Natural killer cell treated with Interleukin-12 subunit alpha and Interleukin-12 subunit beta and Interleukin-15 and Interleukin-18, amount 100 ng/mL, for 72 hours (primary cell): ENCODE measurements at regions not wholly inside any gene's neighbourhood (a gene's known extent, or its start where the extent isn't known, plus 50 kb on each side); places are given as distances from the start of the nearest gene placed in this dataset.

ENCODE experiments used
- ATAC-seq, 2 donors: fragments of 150-1000 bp; cut with Tn5 transposase in 1 of 2; sonication (Bioruptor Pico), chemical (Tn5 transposase) in 1 of 2; 2 replicates each; pipeline ENCODE4 v1.10.0; 2021
- DNase-seq: peaks from one replicate; pipeline ENCODE4 v3.0.0; 2022; ENCODE audit warnings: low spot score
- H3K27ac Mint-ChIP-seq, 2 donors: 1 replicate in 1 of 2; 2 replicates in 1 of 2; pipeline ENCODE4 v1.8.0; 2022; ENCODE audit warnings: mixed read lengths in 2 of 2, mild to moderate bottlenecking in 1 of 2, moderate library complexity in 1 of 2
- H3K27me3 Mint-ChIP-seq, 2 donors: 1 replicate in 1 of 2; 2 replicates in 1 of 2; pipeline ENCODE4 v1.8.0; 2022; ENCODE audit warnings: mixed read lengths in 2 of 2
- H3K36me3 Mint-ChIP-seq: one replicate; pipeline ENCODE4 v1.8.0; 2022; ENCODE audit warnings: mixed read lengths
- H3K4me1 Mint-ChIP-seq, 2 donors: 1 replicate in 1 of 2; 2 replicates in 1 of 2; pipeline ENCODE4 v1.8.0; 2022; ENCODE audit warnings: low read depth in 2 of 2, mixed read lengths in 2 of 2, mild to moderate bottlenecking in 1 of 2
- H3K4me3 Mint-ChIP-seq: one replicate; pipeline ENCODE4 v1.8.0; 2022; ENCODE audit warnings: mixed read lengths
- H3K9me3 Mint-ChIP-seq: 2 replicates; pipeline ENCODE4 v1.8.0; 2022; ENCODE audit warnings: mixed read lengths

GRCh38 chr1:30609999-30610345 is 113.4 kb downstream of the MATN1 start:
- no peaks in the 10 kb centered on the region for H3K36me3 Mint-ChIP-seq
- no peak for ATAC-seq
- no peak overlapping the region for H3K4me3 Mint-ChIP-seq
- no peak overlapping the region for H3K27ac Mint-ChIP-seq
- H3K27me3 Mint-ChIP-seq, result peaks cover 31 to 44% of the 10 kb centered on the region in 2 donors
- no peaks in the 10 kb centered on the region for H3K9me3 Mint-ChIP-seq
- H3K4me1 Mint-ChIP-seq, result no peaks in the 10 kb centered on the region
- no peak for DNase-seq

- H3K4me3 Mint-ChIP-seq, result no peak overlapping the region
- ATAC-seq (no peak), DNase-seq (no peak)
- peaks cover 32 to 39% of the 10 kb centered on the region in 2 donors for H3K27me3 Mint-ChIP-seq
- H3K4me1 Mint-ChIP-seq, result no peaks in the 10 kb centered on the region
- H3K27ac Mint-ChIP-seq, result no peak overlapping the region
- no peaks in the 10 kb centered on the region for H3K36me3 Mint-ChIP-seq
- no peaks in the 10 kb centered on the region for H3K9me3 Mint-ChIP-seq
Observed at GRCh38 chr1:30609336-30609998, 113.9 kb downstream of the MATN1 start.

- ATAC-seq (no peak), DNase-seq (no peak)
- Mint-ChIP-seq H3K27ac (no peak overlapping the region), H3K4me1 (no peaks in the 10 kb centered on the region), H3K4me3 (no peak overlapping the region), H3K27me3 (peaks cover 29 to 38% of the 10 kb centered on the region in 2 donors), H3K36me3 (no peaks in the 10 kb centered on the region), H3K9me3 (no peaks in the 10 kb centered on the region)
Observed at GRCh38 chr1:30607723-30608122, 115.7 kb downstream of the MATN1 start.

- Mint-ChIP-seq H3K27ac (no peak overlapping the region), H3K4me1 (no peaks in the 10 kb centered on the region), H3K4me3 (no peak overlapping the region), H3K27me3 (peaks cover 28 to 32% of the 10 kb centered on the region in 2 donors), H3K36me3 (no peaks in the 10 kb centered on the region), H3K9me3 (no peaks in the 10 kb centered on the region)
- DNase-seq, result no peak
- ATAC-seq, result no peak
Observed at GRCh38 chr1:30606166-30606565, 117.2 kb downstream of the MATN1 start.

- Mint-ChIP-seq H3K27ac (no peak overlapping the region), H3K36me3 (no peaks in the 10 kb centered on the region), H3K4me3 (no peak overlapping the region), H3K27me3 (peaks cover 30 to 32% of the 10 kb centered on the region in 2 donors), H3K9me3 (no peaks in the 10 kb centered on the region), H3K4me1 (no peaks in the 10 kb centered on the region)
- no peak for DNase-seq
- ATAC-seq, result peak in 1 of 2 donors; percentile 28
Observed at GRCh38 chr1:30605441-30605920, 117.9 kb downstream of the MATN1 start.

GRCh38 chr1:30604801-30605440 is 118.5 kb downstream of the MATN1 start:
- H3K4me1 Mint-ChIP-seq, result no peaks in the 10 kb centered on the region

GRCh38 chr1:30603081-30603858 is 120.1 kb downstream of the MATN1 start:
- H3K27me3 Mint-ChIP-seq, result peaks cover 17 to 20% of the 10 kb centered on the region in 2 donors
- H3K4me3 Mint-ChIP-seq, result no peak overlapping the region
- DNase-seq, result no peak
- H3K27ac Mint-ChIP-seq, result no peak overlapping the region
- no peaks in the 10 kb centered on the region for H3K36me3 Mint-ChIP-seq
- ATAC-seq, result no peak
- no peaks in the 10 kb centered on the region for H3K9me3 Mint-ChIP-seq
- no peaks in the 10 kb centered on the region for H3K4me1 Mint-ChIP-seq

More at GRCh38 chr1:30604801-30605440, 118.5 kb downstream of the MATN1 start:
- no peaks in the 10 kb centered on the region for H3K9me3 Mint-ChIP-seq
- H3K27ac Mint-ChIP-seq, result no peak overlapping the region
- peak in 1 of 2 donors; percentile 18 for ATAC-seq
- H3K4me3 Mint-ChIP-seq, result no peak overlapping the region
- no peak for DNase-seq
- no peaks in the 10 kb centered on the region for H3K36me3 Mint-ChIP-seq
- H3K27me3 Mint-ChIP-seq, result peaks cover 30 to 32% of the 10 kb centered on the region in 2 donors

- no peak overlapping the region for H3K4me3 Mint-ChIP-seq
Observed at GRCh38 chr1:30601316-30602085, 121.9 kb downstream of the MATN1 start.

GRCh38 chr1:30600706-30601105 is 122.7 kb downstream of the MATN1 start:
- ATAC-seq (no peak), DNase-seq (no peak)
- H3K4me3 Mint-ChIP-seq, result no peak overlapping the region
- H3K27ac Mint-ChIP-seq, result no peak overlapping the region
- H3K27me3 Mint-ChIP-seq, result peaks cover 7 to 19% of the 10 kb centered on the region in 2 donors
- no peaks in the 10 kb centered on the region for H3K4me1 Mint-ChIP-seq
- H3K36me3 Mint-ChIP-seq, result no peaks in the 10 kb centered on the region
- H3K9me3 Mint-ChIP-seq, result no peaks in the 10 kb centered on the region

More at GRCh38 chr1:30601316-30602085, 121.9 kb downstream of the MATN1 start:
- Mint-ChIP-seq H3K27ac (no peak overlapping the region), H3K9me3 (no peaks in the 10 kb centered on the region), H3K27me3 (peaks cover 10 to 18% of the 10 kb centered on the region in 2 donors), H3K4me1 (no peaks in the 10 kb centered on the region), H3K36me3 (no peaks in the 10 kb centered on the region)
- DNase-seq, result no peak
- no peak for ATAC-seq

- Mint-ChIP-seq H3K27me3 (peaks cover 7 to 17% of the 10 kb centered on the region in 2 donors), H3K4me1 (no peaks in the 10 kb centered on the region), H3K4me3 (no peak overlapping the region), H3K27ac (no peak overlapping the region), H3K9me3 (no peaks in the 10 kb centered on the region), H3K36me3 (no peaks in the 10 kb centered on the region)
- DNase-seq (no peak), ATAC-seq (no peak)
Observed at GRCh38 chr1:30600258-30600657, 123.1 kb downstream of the MATN1 start.

GRCh38 chr1:30599721-30600120 is 123.7 kb downstream of the MATN1 start:
- H3K4me3 Mint-ChIP-seq, result no peak overlapping the region
- DNase-seq, result no peak
- H3K4me1 Mint-ChIP-seq, result no peaks in the 10 kb centered on the region
- no peaks in the 10 kb centered on the region for H3K9me3 Mint-ChIP-seq
- no peak for ATAC-seq
- peaks cover 7 to 17% of the 10 kb centered on the region in 2 donors for H3K27me3 Mint-ChIP-seq
- no peak overlapping the region for H3K27ac Mint-ChIP-seq
- no peaks in the 10 kb centered on the region for H3K36me3 Mint-ChIP-seq

GRCh38 chr1:30598571-30599114 is 124.7 kb downstream of the MATN1 start:
- Mint-ChIP-seq H3K27me3 (peaks cover 14 to 20% of the 10 kb centered on the region in 2 donors), H3K4me3 (no peak overlapping the region), H3K4me1 (no peaks in the 10 kb centered on the region), H3K36me3 (no peaks in the 10 kb centered on the region), H3K27ac (no peak overlapping the region), H3K9me3 (no peaks in the 10 kb centered on the region)
- no peak for DNase-seq
- ATAC-seq, result no peak

- ATAC-seq (no peak), DNase-seq (no peak)
- no peaks in the 10 kb centered on the region for H3K4me1 Mint-ChIP-seq
- no peak overlapping the region for H3K4me3 Mint-ChIP-seq
- H3K9me3 Mint-ChIP-seq, result no peaks in the 10 kb centered on the region
- no peaks in the 10 kb centered on the region for H3K36me3 Mint-ChIP-seq
- peaks cover 23 to 26% of the 10 kb centered on the region in 2 donors for H3K27me3 Mint-ChIP-seq
- no peak overlapping the region for H3K27ac Mint-ChIP-seq
Observed at GRCh38 chr1:30597711-30598110, 125.7 kb downstream of the MATN1 start.
